GM12892 (cell line): ENCODE measurements at regions not wholly inside any gene's neighbourhood (a gene's known extent, or its start where the extent isn't known, plus 50 kb on each side); places are given as distances from the start of the nearest gene placed in this dataset.

Experiments used
- POLR2A ChIP-seq: IDR thresholded peaks from 2 replicates; pipeline ENCODE4 v1.6.1; 2011; ENCODE audit warnings: low read depth, low read length, control low read depth
- POLR2AphosphoS5 ChIP-seq: IDR thresholded peaks from 2 replicates; pipeline ENCODE4 v1.6.1; 2011; ENCODE audit warnings: low read depth, low read length, control low read depth

DNA sequence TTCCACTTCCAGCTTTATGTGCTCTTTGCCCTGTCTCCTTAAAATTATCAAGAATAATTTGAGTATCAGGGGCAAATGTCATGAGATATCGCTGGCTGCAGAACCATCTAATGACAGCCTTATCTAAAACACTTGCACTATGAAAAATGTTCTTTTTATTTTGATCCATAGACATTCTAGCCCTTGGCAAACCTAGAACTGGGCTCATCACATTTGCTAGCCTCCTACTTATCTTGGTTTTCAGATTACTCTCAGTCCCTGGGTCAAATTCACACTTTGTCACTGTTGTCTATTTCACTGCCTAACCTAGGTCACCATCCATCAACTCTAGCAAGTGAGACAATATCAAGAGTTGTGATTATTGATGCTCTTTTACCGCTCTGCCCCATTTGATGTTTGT, 59.9 kb upstream of the IPO9 start:
- TF ChIP-seq POLR2AphosphoS5 (no peak), POLR2A (no peak)
